NCI-H526 (cell line): ENCODE measurements at regions not wholly inside any gene's neighbourhood (a gene's known extent, or its start where the extent isn't known, plus 50 kb on each side); places are given as distances from the start of the nearest gene placed in this dataset.

Source experiments
- DNase-seq, 2 experiments: peaks; one replicate each; lab custom pipeline; 2025; lab: John Stamatoyannopoulos, UW

DNA sequence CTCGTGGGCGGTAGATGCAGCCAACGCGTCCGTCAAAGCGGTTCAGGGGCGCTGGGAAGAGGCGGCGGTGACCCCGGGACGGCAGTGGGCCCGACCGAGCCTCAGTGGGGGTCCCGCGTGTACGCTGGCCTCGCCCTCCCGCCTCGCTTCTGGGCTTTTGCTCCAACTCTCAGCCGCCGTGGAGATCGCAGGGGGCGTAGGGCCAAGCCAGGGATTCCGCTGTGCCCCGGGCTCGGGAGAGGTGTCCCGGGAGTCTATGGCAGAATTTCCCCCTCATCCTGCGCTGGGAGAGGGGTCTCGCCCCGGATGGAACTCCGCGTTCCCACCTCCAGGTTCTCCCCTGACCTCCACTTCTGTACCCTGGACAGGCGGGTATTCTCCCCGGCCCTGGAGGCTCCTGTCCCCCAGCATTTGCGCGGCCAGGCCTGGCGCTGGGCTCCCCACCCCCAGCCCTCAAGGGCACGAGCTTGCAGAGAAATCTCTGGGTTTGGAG is 131.9 kb downstream of the MRPL36 start:
- DNase-seq: no peak

DNA sequence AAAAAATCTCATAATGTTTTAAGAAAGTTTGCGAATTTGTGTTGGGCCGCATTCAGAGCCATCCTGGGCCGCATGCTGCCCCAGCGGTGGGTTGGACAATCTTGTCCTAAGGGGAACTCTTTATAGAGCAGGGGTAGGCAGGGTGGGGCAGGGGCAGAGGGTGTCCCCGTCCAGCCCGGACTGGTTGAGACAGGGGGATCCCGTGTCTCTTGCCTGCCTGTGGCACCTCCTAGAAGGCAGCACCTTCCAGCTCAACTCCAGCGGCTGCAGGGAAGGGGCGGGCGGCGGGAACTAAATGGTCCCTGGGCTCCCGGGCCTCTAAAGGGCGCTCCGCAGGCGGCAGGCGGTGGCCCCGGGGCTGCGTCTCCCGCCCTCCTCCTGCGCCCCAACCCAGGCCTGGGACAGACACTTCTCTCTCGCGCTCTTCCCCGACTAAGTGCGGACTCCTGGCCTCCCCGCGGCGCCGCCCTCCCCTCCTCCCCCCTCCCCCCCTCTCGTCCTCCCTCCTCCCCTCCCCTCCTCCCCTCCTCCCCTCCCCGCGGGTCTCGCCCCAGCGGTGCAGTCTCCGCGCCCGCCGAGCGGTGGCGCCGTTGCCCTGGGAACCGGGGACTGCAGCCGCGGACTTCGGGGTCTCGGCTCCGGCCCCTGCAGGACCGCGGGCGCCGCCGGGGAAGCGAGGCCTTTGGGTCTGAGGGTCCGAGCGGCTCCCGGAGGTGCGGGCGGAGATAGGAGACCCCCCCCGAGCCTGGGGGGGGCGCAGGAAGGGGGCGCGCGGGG is 132.6 kb downstream of the MRPL36 start:
- DNase-seq: peak in 1 of 2 experiments; percentile 72

DNA sequence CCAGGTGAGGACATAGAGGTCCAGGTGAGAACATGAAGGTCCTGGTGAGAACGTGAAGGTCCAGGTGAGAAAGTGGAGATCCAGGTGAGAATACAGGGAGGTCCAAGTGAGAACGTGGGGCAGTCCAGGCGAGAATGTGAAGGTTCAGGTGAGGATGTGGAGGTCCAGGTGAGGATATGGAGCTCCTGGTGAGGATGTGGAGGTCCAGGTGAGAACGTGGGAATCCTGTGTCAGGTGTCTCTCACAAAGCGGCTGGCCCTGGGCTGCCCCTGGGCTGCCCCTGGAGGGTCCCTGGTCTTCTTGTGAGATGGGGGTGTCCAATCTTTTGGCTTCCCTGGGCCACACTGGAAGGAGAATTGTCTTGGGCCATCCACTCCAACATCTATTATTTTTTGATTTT is 133.4 kb downstream of the MRPL36 start:
- no peak for DNase-seq

DNA sequence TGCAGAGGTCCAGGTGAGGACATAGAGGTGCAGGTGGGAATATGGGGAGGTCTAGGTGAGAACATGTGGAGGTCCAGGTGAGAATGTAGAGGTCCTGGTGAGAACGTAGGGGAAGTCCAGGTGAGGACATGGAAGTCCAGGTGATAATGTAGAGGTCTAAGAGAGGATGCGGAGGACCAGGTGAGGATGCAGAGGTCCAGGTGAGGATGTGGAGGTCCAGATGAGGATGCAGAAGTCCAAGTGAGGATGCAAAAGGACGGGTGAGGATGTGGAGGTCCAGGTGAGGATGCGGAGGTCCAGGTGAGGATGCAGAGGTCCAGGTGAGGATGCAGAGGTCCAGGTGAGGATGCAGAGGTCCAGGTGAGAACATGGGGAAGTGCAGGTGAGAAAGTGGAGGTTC is 133.8 kb downstream of the MRPL36 start:
- no peak for DNase-seq

DNA sequence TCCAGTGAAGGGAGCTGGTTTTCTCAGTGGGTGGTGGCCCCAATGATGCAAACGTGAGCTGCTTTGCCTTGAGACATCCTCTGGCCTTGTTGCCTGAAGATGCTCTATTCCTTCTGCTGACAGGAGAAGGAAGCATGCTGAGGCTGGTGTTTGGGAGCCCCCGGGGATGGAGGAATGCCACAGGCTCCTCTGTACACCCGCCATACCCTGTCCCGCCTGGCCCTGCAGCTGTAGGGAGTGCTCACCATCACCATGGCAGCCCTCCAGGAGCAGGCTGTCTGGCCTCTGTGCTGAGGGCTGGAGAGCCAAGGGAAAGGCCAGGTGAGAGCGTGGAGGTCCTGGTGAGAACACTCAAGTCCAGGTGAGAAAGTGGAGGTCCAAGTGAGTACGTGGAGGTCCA is 134.4 kb downstream of the MRPL36 start:
- no peak for DNase-seq

DNA sequence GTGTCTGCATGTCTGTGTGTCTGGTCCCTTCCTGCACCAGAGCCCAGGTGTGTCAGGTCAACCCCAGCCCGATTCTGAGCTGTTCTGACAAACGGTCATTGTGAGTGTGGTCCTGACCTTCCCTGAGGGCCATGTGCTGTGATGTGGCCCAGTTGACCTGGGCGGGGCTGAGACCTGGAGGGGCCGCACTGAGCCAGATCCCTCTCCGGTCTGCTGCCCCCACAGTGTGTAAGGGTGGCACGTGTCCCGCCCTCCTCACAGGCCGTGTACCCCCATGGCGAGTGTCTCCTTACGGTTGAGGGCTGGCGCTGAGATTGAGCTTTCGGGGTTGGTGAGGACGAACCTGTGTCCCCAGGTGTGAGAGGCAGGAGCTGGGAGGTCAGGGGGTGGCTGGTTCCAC is 136.5 kb downstream of the MRPL36 start:
- no peak for DNase-seq

DNA sequence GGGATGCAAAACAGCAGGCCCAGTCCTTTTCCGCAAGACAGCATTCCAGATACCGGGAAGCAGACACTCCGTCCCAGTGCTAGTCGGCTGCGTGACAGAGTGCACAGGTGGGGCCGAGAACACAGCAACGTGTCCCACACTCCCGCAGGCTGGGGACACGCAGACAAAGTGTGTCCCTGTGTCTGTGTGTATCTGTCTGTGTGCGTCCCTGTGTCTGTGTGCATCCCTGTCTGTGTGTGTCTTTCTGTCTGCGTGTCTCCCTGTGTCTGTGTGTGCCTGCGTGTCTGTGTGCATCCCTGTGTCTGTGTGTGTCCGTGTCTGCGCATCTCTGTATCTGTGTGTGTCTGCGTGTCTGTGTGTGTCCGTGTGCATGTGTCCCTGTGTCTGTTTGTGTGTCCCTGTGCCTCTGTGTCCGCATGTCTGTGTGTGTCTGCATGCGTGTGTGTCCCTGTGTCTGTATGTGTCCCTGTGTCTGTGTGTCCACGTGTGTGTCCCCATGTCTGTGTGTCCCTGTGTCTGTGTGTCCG is 137.0 kb downstream of the MRPL36 start:
- DNase-seq: peak in 1 of 2 experiments; percentile 38

DNA sequence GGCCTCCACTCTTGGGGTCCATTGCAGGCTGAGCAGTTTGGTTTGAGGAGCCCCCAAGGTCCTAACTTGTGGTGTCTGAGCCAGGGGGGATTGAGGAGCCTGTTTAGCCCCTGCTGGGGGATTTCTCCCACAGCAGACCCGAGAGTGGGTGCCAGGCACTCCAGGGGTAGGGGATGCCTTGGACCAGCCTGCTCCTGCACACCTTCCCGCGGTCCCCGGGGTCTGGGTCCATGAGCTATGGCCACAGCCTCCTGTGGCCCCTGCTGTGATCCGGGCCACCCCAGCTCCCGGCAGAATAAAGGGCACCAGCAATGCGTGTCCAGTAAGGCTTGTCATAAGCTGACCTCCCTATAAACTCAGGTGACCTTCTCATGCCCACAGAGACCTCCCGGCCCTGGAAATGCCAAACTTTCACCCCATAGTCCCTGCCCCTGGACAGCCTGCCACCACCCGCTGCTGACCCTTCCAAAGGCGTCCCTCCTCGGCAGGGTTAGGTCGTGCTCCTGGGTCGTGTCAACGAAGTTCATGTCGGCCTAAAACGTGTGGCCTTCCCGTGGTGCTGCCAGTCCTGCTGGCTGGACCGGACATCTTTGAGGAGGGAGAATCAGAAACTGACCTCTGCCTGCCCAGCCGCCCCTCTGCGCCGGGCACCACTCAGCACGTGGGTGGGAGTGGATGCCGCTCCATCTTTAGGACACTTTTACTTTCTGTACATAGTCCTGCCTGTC is 137.6 kb downstream of the MRPL36 start:
- DNase-seq: no peak

DNA sequence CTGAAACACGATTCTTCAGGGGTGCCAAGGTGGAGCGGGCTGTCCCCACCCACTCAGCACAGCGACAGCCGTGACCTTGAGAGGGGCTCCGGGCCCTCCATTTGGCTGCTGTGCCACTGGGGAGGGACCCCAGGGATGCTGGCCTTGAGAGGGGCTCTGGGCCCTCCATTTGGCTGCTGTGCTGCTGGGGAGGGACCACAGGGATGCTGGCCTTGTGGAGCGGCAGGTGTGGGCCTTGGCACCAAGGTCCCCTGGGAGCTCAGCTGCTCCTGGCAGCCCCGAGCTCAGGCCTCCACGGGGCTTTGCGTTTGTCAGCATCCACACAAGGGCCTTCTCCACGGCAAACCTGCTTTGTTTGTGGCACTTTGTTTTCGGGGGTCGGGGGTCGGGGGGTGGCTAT is 137.6 kb upstream of the LPCAT1 start:
- peak in 1 of 2 experiments; percentile 16 for DNase-seq

DNA sequence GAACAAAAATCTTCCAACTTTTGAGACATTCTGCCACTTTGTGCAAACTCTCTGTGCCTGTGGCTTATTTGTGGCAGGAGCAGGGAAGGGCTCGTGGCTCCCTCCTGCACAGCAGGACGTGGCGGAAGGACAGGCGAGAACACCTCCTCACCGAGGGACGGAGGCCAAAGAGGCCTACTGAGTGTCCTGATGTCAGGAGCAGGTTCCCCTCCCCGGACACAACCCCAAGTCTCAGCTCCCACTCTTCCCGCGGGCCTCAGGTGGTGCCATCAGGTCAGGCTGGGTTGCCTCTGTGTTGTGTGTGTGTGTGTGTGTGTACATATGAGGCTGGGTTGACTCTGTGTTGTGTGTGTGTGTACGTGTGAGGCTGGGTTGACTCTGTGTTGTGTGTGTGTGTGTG is 136.8 kb upstream of the LPCAT1 start:
- no peak for DNase-seq

DNA sequence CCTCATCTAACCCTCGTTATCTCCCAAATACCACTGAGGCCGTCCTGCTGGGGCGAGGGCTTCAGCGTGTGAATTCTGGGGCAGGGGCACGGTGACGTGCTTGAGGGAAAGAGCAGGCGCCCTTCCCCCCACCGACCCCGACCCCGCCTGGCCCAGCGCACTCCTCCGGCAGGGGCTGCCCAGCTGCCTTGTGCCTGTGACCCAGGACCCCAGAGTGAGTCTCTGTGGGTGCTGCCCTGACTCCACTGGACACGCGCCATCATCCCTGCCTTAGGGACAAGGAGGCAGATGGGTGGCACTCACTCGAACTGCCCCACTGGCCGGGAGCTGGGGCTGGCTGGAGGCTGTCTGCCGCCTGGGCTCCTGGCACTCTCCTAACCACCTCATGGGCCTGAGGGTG is 136.2 kb upstream of the LPCAT1 start:
- DNase-seq: no peak

DNA sequence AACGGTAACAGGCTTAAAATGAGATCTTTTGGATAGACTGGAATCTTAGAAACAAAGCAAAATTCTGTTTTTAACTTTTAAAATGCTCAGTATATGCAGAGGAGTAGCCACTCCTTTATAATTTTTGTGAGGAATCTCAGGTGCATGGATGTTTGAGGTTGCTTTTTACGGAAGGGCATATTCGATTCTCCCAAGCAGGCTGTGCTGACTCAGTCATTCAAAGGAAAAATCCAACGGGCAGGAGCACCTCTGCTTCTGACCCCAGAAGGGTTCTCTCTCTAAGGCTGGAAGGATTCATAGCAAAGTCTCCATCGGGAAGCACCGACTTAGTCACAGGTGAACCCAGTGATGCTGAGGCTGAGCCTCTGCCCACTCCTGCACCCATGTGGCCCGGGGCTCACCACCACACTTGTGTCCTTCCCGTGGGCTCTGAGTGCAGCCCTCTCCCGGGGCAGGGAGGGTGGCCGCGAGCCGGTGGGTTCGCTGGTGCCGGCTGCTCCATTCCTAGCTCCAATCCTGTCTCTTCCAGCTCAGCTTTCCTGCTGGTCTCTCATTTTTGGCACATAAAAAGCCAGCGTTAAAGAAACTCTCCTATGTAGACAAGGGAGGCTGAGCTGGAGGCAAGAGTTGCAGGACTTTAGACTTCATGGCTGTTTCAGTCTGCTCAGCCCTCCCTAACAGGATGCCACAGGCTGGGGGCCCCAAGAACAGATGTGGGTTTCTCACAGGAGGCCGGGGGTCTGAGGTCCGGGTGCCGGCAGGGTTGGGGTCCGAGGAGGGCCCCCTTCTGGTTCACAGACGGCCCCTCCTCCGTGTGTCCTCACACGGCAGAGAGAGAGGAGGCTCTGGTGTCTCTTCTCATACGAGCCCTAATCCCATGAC is 135.6 kb upstream of the LPCAT1 start:
- DNase-seq: no peak

DNA sequence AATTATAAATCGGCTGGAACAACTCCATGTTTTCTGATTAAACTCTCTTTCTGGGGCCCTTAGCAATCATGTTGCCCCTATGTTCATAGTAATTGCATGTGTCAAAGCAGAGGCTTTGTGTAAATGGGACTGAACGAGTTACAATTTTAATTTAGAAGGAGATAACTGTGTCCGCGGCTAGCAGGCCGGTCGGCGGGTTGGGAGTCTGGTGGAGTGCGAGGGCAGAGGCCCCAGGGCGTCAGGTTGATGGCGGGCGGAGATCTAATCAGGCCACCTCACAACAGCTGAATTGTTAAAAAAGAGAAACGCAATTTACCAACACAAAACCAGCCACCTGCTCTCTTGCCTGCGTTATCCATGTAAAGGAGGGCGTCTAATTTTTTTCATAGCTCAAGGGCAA is 134.9 kb upstream of the LPCAT1 start:
- DNase-seq: no peak

DNA sequence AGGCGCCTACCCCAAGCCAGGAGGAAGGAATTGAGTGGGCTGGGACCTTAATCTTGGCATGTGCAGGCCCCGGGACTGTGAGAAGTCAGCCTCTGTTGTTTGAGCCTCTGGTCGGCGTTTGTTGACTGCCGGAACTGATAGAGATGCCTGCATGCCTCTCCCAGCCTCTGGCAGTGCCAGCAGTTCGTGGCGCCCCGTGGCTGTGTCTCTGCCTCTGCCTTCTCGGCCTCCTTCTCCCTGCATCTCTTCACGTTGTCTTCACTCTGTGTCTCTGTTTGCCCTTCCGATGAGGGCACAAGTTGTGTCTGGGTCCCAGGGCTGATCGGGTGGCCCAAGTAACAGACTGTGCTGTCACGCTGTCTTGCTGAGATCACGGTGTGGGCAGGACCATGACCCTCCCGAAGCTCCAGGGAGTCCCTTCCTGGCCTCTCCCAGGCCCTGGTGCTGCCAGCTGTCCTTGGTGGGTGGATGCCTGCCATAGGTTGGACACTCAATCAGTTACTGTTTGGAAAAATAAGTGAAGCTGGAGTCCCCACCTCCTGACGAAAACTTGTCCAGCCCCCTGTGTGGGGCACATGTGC is 133.5 kb upstream of the LPCAT1 start:
- DNase-seq: no peak

DNA sequence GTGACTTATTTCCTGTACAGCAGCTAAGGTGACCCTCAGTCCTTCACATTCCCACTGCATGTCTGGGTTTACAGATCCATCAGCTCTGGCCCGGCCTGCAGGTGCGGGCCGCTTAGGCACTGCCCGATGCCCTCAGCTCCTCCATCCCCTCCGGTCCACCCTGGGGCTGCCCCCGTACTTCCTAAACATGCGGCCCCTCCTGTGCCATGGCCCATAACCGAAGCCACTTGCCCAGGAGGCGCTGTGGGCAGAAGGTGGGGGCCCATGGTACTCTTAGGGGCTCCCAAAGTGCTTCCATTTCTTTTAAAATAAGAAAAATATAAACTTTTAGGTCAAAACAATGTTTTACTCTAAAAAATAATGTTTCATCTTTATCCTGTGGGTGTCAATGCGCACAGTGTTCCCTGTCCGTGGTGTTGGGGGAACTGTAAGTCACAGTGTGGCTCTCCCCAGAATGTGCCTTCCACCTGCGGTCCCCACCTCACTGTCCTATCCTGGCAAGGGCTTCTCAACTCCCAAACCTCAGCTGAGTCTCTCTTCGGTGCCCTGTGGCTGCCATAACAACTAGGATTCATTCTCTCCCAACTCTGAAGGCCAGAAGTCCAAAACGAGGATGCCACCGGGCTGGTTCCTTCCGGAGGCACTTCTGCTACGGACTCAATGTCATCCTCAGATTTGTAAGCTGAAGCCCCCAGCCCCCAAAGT is 132.7 kb upstream of the LPCAT1 start:
- DNase-seq: no peak

DNA sequence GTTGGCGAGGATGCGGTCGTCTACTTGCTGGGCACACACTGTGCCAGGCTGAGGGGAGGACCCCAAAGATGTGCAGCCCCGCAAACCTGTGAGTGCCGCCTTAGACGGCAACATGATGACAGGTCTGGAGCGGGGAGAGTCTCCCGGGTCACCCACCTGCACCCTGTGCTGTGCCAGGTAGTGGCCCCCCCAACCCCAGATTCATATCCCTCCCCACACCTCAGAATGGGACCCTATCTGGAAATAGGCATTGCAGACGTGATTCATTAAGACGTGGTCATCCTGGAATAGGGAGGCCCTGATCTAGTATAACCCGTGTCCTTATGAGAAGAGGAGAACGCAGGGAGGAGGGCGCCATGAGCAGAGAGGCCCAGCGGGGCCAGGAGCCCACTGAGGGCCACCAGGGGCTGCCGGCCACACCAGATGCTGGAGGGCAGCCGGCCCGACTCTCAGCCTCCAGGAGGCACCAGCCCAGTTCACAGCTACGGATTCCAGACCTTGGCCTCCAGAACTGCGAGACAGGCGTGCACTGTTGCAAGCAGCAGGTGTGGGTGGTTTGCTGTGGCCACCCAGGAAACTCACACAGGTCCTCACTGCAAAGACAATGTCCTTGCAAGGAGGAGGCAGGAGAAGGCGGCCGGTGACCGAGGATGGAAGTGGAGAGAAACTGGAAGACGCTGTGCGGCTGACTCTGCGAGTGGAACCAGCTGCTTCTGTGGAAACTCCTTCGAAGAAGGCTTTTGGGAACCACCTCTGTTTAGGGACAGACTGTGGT is 131.9 kb upstream of the LPCAT1 start:
- no peak for DNase-seq

DNA sequence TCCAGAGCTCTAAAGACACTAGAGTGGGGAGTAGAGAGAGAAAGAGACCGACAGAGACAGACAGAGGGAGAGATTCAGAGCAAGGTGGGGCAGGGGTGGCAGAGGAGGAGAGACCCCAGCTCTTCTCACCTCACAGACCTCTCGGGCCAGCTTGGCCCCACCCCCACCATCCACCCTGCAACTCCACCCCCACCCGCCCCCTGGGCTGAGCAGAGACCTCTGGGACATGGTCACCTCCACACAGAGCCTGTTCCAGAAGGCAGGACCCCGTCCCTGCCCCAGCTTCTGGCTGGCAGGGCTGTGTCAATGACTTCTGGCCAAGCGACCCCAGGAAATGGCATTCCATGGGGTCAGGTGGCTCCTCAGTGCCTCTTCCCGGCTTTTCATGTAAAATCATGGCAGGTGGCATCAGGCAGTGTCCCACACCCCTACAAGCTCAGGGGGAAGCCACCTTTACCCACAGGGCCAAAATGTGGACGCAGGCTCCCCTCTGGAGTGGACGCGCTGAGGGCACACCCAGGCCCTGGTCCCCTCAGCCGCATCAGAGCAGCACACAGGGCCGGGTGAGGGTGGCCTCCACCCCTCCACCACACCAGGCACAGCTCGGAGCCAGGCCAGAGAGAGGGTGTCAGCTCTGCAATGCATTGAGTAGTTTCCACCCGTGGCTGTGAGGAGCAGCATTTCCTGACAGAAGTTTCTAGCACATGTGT is 131.2 kb upstream of the LPCAT1 start:
- DNase-seq: no peak

DNA sequence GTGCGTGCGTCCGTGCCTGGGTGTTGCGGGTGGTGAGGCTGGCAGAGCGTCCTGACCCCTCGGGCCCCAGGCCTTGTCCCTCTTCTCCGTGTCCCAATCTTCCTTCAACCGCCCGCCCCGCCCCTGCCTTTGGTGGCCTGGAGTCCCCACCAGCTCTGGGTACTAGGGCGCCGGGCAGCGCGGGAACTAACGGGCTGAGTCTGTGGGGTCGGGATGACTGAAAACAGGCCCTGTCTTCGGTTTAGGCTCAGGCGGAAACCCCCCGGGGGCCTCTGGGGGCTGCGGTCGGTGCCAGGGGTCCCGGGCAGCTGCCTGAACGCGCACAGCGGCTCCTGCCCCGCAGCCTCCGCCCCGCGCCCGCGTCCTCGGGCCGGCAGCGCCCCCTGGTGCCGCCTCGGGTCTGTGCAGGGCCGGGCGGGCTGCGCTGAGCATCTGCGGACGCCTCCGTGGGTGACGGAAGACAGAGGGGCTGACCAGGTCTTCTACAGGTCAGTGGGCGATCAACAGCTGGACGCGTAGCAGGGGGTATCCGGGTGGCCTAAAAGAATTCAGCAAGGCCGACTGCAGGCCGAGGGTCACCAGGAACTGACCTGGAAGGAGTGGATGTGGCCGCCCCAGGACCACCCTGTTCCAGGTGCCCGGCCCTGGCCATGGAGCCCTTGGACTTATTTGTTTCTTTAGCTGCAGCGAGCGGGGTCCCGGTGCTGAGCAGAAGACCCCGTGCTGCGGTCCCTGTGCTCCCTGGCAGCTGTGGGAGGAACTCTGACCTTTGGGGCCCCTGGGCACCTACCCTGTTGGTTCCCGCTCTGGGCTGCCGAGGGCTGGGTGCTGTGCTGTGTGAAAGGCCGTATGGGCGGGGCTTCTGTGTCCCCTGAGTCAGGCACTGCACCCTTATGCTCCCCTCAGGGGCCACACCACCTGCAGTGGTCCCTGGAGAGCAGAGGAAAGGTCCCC is 130.2 kb upstream of the LPCAT1 start:
- DNase-seq: peak in 1 of 2 experiments; percentile 30
